ENCODE measurements at regions not wholly inside any gene's neighbourhood (a gene's known extent, or its start where the extent isn't known, plus 50 kb on each side); places are given as distances from the start of the nearest gene placed in this dataset.
"Not testable (repeated sequence)": the region's sequence is repeated elsewhere in the genome, so short reads cannot be mapped to it uniquely, and the experiment has no call there.

- TF ChIP-seq CTCF (IDR thresholded peaks at IDR 0.05; ENCODE audit: control extremely low read depth in 1 of 3, insufficient read depth in 1 of 3, low read depth in 1 of 3, low read length in 3 of 3) (no peak), POLR2AphosphoS5 (IDR thresholded peaks at IDR 0.05; ENCODE audit: low read depth, low read length) (no peak), POLR2A (IDR thresholded peaks at IDR 0.05; ENCODE audit: control extremely low read depth in 1 of 2, low read depth in 2 of 2, low read length in 2 of 2) (no peak), SUZ12 (IDR thresholded peaks at IDR 0.05; ENCODE audit: low read length) (no peak), CREB1 (IDR thresholded peaks at IDR 0.05) (no peak), TAF7 (optimal IDR thresholded peaks at IDR 0.05; ENCODE audit: borderline replicate concordance, low read depth, low read length) (no peak), RBBP5 (IDR thresholded peaks at IDR 0.05; ENCODE audit: borderline replicate concordance, low read depth, low read length) (no peak)
Measured at GRCh38 chr5:75818661-75819060, 101.4 kb upstream of the POC5 start (continued).

- H3K27me3 ChIP-seq (replicated peaks in 1 of 4; ENCODE audit: control insufficient read depth in 3 of 4, extremely low read depth in 1 of 4, insufficient read depth in 3 of 4, low read length in 3 of 4); H4K91ac ChIP-seq (replicated peaks; ENCODE audit: insufficient read length, low read length); H4K20me1 ChIP-seq (replicated peaks in 1 of 2; ENCODE audit: control insufficient read depth in 1 of 2, insufficient read depth in 2 of 2, low read length in 2 of 2); H3K14ac ChIP-seq (ENCODE audit: insufficient read length); H3K79me2 ChIP-seq (ENCODE audit: control insufficient read depth in 1 of 2, insufficient read depth in 2 of 2, low read length in 2 of 2); H3K18ac ChIP-seq (ENCODE audit: extremely low read depth, low read length); H3K4me1 ChIP-seq (replicated peaks in 1 of 4; ENCODE audit: control insufficient read depth in 3 of 4, insufficient read depth in 4 of 4, low read length in 3 of 4); H2BK120ac ChIP-seq (replicated peaks; ENCODE audit: low read depth, low read length); H3K9ac ChIP-seq (replicated peaks in 1 of 4; ENCODE audit: extremely low read depth in 1 of 4, low read depth in 3 of 4, low read length in 3 of 4); POLR2A ChIA-PET (ENCODE audit: partially characterized antibody); FAIRE-seq; H3K27ac ChIP-seq (ENCODE audit: low read depth, low read length); H2AFZ ChIP-seq (ENCODE audit: low read length); H2AK5ac ChIP-seq (ENCODE audit: low read depth, low read length); H3K23ac ChIP-seq (ENCODE audit: insufficient read length); H3K56ac ChIP-seq (replicated peaks; ENCODE audit: insufficient read length, low read depth, low read length); H3K79me1 ChIP-seq (ENCODE audit: low read depth, low read length); H2BK20ac ChIP-seq (ENCODE audit: low read length); H3K23me2 ChIP-seq (ENCODE audit: low read depth, low read length); H4K8ac ChIP-seq (ENCODE audit: extremely low read depth, insufficient read depth, low read length); DNase-seq (ENCODE audit: low read depth in 1 of 2, low spot score in 2 of 2); H4K5ac ChIP-seq (ENCODE audit: insufficient read length, low read depth, low read length); H2BK5ac ChIP-seq (ENCODE audit: low read depth, low read length); H3K4me2 ChIP-seq (ENCODE audit: insufficient read depth in 1 of 2, low read depth in 2 of 2, low read length in 2 of 2); H3K36me3 ChIP-seq (ENCODE audit: control insufficient read depth in 2 of 4, insufficient read depth in 4 of 4, low read length in 3 of 4); H2BK15ac ChIP-seq (ENCODE audit: low read length); H3K4ac ChIP-seq (replicated peaks; ENCODE audit: insufficient read length, low read depth, low read length); H2BK12ac ChIP-seq (ENCODE audit: low read depth, low read length); H3K4me3 ChIP-seq (ENCODE audit: extremely low read depth in 1 of 4, insufficient read depth in 2 of 4, low read depth in 3 of 4, low read length in 4 of 4); CTCF ChIA-PET (ENCODE audit: partially characterized antibody): not testable (repeated sequence)
- H3K9me3 ChIP-seq (ENCODE audit: insufficient read depth in 2 of 2, low read depth in 1 of 2, low read length in 1 of 2), result peaks cover 19 to 26% of the 10 kb centered on the region in 2 experiments
- WGBS, 2 experiments (ENCODE audit: extremely low coverage in 1 of 2, insufficient coverage in 1 of 2, insufficient read length in 1 of 2, insufficient replicate concordance in 2 of 2, low coverage in 1 of 2, low lambda C conversion rate in 2 of 2, missing lambda C conversion rate in 1 of 2), result 77% methylated on average over 5 of the region's 6 CpGs; no CpG with 5 or more reads in 1 of the 2 experiments
Measured at GRCh38 chr5:75799695-75800094, 82.5 kb upstream of the POC5 start.

Measured in H1 (cell line).